Mammary epithelial cell (primary cell): ENCODE measurements at regions not wholly inside any gene's neighbourhood (a gene's known extent, or its start where the extent isn't known, plus 50 kb on each side); places are given as distances from the start of the nearest gene placed in this dataset.

Experiments
- CTCF ChIP-seq, 2 donors: IDR thresholded peaks in 1 of 2; conservative IDR thresholded peaks in 1 of 2; 2 replicates each; pipeline ENCODE4 v1.5.1; 2011 to 2012; ENCODE audit warnings: inconsistent platforms in 2 of 2, low read length in 2 of 2, mild to moderate bottlenecking in 2 of 2, control low read depth in 1 of 2, low read depth in 1 of 2; ENCODE audit not compliant: insufficient read depth in 1 of 2; ENCODE audit errors: extremely low read depth in 1 of 2
- EZH2 ChIP-seq: IDR thresholded peaks from 2 replicates; pipeline ENCODE4 v1.6.1; 2012; ENCODE audit warnings: low read length, inconsistent platforms, borderline replicate concordance

GRCh38 chr6:135622081-135622480 is 124.5 kb upstream of the AHI1 start:
- TF ChIP-seq CTCF (conservative IDR thresholded peaks at IDR 0.05 in 1 of 2, IDR thresholded peaks at IDR 0.05 in 1 of 2; ENCODE audit: extremely low read depth in 1 of 2, insufficient read depth in 1 of 2, low read depth in 1 of 2, low read length in 2 of 2) (no peak), EZH2 (no peak)
